ENCODE measurements at regions not wholly inside any gene's neighbourhood (a gene's known extent, or its start where the extent isn't known, plus 50 kb on each side); places are given as distances from the start of the nearest gene placed in this dataset.

DNA sequence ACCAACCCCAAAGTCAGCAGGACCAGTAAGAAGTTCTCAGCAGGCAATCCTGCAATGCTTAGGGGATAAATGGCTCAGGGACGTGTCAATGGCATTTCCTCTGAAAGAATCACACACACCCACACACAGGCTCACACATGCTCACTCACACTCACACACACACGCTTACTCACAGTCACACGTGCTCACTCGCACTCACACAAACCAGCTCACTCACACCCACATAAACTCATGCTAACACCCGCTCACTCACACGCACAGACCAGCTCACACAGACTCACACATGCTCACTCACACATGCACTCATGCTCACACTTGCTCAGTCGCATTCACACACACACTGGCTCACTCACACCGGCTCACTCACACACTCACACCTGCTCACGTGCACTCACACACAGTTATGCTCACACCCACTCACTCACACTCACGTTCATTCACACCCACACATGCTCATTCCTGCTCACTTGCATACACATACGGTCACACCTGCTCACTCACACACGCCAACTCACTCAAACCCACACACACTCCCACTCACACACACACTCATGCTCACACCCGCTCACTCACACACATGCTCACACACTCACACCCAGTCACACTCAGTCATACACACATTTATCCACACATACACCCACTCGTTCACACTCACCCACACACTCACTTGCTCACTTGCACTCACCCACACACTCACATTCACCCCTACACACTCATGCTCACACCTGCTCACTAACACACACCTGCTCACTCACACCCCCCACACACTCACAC is 436.8 kb downstream of the BCL11B start:
- no peak for DNase-seq

DNA sequence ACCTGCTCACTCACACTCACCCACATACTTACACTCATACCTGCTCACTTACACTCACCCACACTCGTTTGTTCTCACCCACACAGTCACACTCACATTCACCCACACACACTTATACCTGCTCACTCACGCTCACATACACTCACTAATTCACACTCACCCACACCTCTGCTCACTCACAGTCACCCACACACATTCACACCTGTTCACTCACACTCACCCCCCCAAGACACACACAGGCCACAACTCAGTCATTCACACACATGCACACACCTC is 436.2 kb downstream of the BCL11B start:
- no peak for DNase-seq

DNA sequence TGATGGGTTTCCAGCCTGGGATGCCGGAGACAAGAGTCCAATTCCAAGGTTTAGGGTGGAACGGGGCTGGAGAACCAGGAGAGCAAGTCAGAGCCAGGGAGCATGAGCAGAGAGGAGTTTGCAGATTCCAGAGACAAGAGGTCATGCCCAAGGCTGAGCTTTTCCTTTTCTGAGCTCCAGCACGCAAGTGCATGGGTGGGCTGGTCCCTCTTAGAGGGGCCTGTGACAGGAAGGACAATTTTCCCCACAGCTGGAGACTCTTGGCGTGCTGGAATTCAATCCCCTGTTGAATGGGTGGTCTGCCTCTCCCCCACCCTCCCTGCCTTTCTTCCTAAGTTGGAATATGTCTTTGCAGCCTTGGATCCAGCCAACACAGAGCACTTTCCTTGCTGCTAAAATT is 431.9 kb downstream of the BCL11B start:
- no peak for DNase-seq

DNA sequence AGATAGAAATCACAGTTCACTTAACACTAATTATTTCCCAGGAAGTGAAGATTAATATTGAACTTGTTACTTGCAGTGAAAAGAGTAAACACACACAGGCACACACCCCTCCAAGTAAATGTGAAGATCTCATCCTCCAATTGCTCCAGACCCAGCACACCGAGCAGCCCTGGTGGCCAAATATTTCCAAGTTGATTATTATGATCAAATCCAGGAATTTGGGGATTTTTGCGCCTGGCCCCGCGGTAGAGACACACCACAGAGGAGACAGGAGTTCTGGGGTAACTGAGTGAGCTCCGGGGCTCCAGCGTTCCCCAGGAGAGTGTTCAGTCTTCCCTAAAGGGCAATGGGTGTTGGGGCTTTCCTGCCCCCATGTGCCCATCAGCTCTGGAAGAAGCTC is 431.5 kb downstream of the BCL11B start:
- no peak for DNase-seq

DNA sequence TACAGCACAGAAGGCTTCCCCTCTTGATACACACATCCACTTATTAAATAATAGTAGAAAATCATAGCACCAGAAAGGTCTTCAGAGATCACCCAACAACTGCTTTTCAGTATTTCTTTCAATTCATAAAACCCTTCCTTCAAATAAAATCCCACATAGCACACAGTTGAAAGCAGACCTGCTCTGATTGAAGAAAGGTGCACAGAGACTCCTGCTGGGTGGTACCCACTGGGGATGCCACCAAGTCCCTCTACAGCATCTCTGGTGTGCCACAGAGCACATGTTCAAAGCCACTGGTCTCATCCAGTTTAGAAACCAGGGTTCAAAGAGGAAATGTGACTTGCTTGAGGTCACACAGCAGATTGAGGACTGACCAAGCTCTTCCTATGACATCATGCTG is 427.5 kb downstream of the BCL11B start:
- no peak for DNase-seq

DNA sequence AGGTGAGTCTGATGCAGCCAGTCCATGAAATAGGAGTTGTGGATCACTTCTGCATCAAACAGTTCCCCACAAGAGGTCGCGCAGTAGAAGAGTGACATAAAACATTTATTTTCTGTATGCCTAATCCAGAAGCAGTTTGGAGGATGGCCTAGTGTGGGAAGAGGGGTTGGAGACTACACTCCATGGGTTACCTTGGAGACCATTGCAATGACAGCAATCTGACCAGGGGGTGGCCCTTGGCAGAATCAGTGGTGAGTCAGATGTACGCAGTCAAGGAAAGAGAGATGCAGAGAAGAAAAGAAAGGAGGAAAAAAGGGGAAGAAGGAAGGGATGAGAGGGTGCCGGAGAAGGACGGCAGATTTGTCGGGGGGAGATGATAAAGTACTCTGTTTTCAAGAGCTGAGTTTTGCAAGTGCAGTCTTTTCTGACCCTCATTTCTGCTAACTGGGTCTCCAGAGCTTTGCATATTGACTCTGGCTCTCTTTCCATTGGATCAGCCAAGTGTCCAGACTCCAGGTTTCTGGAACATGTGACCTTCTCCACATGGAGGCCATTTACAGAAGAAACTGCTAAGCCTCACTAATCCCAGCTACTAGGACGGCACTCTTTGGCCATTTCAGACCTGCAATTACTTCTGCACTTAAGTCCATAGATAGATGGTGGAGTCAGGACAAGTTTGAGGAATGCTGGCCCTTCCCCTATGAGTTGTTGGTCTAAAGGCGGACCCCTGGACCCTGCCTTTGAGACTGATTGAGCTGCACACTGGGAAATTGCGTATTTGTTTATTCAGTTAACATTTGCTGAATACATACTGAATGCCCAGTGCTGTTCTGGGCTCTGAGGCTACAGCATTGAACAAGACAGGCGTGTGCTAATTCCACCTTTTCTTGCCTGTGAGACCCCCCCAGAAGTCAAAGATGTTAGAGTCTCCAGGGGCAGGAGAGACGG is 424.2 kb downstream of the BCL11B start:
- DNase-seq, result no peak

DNA sequence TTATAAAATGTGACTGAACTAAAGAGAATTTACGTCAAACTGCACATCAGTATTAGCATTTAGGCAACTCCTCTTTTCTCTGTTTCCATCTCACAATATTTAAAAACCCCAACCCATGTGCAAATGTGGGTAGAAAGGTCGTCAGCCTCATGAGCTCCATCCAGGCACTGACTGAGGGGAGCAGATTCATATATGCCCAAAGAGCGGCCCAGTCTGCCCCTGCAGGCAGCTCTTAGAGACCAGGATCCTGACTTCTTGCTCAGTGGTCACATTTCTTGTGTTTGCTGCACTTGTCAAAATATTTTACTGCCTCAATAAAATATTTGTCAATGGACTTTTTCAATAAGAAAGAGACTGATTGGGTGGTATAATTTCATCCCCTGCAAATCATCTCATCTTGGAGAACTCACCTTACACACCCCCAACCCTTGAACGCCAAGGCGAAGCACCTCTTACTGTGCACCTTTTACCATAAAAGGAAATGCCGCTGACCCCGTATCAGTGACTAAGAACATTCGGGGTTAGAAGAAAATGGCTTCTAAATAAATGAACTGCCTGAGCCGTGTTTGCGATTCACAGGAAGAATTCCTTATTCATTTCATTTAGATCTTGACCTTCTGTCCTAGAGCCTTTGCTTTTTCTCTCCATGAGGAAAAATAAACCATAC is 418.8 kb downstream of the BCL11B start:
- no peak for DNase-seq

DNA sequence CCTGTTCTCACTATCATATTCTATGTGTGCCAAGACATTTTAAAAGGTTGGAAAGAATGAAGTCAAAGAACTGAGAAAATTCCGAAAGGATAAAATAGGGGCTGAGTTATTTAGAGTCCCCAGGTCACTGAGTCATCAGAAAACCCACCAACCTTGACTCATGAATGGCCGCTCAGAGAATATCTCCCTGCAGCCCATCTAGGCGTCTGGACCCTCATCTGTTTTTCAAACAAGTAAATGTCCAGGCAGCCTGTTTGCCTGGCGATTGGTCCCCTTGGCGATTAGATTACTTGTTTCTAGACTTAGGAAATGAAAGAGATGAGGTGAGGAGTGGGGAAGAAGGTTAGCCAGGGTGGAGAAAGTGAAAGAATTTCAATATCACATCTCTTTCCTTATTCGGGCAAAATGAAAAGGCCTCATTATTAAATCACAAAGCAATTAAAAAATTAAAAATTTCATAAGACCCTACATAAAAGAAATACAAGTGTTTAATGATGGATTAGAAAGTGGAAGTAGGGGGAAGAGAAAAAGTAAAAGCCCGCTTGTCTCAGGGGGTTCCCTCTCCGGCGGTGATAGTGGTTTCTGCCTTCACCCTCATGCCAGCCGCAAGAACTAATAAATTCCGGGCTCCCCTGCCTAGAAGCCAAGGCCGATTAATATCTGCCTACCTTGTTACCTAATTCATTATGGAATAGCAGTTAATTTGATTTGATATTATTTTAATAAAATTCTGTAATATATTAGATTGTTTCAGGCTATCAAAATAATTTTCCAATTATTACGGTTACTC is 415.9 kb downstream of the BCL11B start:
- no peak for DNase-seq

DNA sequence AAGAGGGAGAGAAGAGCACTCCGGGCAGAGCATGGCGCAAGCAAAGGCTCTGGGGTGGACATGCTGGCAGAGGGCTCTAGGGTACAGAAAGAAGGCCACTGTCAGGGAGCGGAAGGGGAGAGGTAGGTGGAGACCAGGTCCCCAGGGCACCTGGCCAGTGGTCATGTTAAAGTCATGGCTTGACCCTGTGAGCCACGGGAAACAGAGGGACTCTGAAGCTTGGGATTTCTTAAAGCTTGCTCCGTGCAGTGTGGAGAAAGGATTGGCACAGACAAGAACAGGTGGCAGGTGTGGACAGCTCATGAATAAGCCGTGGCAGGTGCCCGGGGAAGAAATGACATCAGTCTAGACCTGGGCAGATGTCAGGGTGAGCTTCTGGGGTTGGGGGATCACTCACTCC is 413.8 kb downstream of the BCL11B start:
- DNase-seq, result no peak

DNA sequence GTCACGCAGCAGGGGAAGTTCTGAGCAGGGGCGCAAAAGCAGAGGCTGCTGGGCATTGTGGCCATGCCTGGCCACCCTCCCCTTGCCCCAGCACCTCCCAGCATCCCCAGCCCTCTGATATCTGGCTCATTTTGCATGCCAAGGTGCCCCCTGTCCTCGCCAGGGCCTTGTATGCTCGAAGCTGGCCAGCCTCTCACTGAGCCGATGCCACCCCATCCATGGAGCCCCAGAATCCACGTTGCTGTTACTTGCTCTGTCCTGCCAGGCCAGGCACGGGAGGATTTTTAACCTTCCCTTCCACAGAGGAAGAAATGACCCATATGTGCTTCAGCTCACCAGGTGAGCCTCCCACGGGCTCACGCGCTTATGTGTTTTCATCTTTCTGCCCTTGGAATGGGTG is 413.4 kb downstream of the BCL11B start:
- DNase-seq, result no peak

DNA sequence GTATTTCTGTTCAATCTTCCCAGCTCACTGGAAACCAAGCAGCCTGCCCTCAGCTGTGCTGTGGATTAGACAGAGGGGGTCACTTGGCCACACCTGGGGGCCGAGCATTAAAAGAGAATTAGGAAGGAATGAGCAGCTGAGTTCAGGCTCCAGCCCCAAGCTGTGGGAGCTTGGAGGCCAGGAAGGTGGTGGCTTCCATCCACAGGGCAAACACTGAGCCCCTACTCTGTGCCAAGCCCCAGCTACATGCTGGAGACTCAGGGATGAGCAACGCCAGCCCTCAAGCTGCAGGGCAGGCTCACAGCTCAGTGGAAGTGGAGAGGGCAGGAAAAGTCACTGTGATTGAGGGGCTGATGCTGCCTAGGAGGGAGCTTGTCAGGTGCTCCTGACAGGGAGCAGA is 412.7 kb downstream of the BCL11B start:
- DNase-seq, result no peak

DNA sequence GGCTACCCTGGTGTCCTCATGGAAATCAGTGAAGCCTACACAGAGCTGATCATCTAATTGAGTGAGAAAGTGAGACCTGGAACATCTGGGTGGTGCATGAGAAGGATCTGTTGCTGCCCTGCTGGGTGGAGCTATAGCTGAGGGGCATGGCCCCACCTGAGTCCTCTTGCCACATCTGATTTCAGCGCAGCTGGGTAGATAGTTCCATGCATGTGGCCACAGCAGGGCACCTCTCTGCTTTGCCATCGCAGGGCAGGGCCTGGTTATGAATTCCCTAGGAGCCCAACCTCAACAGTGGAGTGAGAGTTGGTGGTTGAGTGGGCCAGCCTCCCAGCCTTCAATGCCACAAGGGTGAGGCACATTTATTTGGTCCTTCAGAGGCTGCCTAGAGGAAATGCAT is 407.8 kb downstream of the BCL11B start:
- no peak for DNase-seq

DNA sequence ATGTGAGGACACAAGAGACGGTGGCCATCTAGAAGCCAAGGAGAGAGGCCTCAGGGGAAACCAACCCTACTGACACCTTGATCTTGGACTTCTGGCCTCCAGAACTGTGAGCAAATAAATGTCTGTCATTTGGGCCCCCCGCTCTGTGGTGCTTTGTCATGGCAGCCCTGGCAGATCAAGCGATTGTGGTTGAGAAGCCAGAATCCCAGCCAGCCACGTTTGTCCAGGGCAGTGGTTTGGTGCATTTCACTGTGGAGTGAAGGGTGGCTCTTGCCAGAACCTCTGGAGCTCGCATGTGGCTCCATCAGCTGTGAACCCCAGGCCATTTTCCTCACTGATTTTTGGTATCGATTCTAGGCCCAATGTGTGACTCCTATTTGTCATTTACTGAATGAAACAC is 404.9 kb downstream of the BCL11B start:
- DNase-seq, result no peak

DNA sequence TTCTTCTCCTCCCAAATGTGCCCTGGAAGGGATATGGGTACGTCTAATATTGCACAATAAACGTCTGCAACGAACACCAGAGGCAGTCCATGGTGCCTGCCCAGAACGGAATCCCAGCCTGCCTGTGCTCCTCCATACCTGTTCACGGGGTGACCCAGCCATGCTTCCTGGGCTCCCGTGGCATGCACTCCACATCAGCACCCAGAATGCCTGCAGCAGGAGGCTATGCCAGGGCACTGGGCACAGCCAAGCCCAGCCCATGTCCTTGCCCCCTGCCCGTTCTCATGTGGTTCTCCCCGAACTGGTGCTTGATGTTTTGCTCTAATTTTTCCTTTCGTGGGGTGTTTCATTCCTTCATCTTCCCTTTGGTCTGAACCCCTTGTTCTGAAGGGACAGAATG is 404.3 kb downstream of the BCL11B start:
- DNase-seq, result no peak

DNA sequence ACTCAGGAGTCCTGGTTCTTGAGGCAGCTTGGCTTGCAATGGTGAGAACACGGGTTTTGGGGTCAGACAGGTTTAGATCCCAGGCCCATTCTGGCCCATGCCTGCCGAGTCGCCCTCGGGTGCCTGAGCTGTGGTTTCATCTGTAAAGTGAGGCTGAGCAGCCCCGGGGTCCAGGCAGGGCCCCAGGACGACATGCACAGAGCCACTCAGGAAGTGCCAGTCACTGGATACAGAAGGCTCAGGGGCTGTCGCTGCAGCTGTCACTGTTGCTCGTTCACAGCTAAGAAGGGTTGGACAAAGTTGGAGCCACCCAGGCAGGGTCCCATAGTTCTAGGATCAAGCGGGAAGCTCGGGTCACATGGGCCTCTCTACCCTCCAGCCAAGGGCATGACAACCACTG is 403.1 kb downstream of the BCL11B start:
- no peak for DNase-seq

DNA sequence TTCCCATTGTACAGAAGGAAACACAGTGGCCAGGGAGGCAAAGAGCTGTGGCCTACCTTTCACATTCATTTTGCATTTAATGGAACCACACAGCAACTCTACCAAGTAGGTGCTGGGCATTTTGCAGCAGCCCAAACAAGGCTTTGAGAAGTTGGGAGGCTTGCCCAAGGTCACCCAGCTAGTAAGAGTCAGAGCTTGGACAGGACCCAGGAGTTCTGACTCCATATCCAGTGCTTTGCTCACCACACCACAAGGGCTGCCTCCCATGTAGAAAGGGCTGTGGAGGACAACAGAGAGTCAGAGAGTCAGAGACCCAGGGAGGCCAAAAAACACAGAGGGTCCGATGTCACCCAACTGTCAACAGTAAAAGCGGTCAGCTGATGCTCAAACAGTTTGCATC is 400.2 kb downstream of the BCL11B start:
- no peak for DNase-seq

DNA sequence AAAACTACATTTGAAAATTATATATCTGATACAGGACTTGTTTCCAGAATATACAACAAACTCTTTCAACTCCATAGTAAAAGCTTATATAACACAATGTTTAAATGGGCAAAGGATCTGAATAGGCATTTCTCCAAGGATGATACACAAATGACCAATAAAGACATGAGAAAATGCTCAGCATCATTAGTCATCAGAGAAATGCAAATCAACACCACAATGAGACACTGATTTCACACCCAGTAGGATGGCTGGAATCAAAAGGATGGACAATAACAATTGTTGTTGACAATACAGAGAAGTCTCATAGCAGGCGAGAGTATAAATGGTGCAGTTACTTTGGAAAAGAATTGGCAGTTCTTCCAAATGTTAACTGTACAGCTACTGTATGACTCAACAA is 394.9 kb downstream of the BCL11B start:
- DNase-seq, result no peak

DNA sequence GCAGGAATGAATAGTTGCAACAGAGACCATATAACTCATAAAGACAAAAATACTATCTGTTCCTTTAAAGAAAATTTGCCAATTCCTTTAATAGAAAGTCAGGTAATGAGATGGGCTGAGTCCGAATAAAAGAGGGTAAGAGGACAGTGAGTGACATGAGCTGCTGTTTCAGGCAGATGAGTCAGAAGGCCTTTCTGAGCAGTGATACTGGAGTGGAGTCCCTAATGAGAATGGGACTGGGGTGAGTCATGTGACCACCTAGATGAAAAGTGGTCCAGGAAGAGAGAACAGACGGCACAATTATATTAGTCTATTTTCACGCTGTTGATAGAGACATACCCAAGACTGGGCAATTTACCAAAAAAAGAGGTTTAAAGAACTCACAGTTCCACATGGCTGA is 393.7 kb downstream of the BCL11B start:
- no peak for DNase-seq

DNA sequence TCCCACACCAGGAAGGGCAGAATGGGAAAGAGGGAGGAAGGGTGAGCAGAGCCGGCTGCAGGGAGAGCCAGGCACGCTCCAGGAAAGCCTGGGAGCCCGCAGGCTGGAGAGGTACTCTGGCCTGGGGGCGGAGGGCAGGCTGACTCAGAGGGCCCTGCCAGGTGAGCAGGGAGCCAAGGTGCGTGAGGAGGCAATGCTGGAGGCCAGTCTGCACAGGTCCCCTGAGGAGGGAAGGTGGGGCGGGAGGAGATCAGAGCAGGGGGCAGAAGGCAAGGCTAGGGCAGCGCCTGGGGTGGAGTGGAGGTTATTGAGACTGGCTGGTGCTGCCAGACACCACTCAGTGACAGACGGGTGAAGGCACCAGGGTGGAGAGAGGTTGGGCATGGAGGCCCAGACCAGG is 385.0 kb downstream of the BCL11B start:
- DNase-seq, result no peak

DNA sequence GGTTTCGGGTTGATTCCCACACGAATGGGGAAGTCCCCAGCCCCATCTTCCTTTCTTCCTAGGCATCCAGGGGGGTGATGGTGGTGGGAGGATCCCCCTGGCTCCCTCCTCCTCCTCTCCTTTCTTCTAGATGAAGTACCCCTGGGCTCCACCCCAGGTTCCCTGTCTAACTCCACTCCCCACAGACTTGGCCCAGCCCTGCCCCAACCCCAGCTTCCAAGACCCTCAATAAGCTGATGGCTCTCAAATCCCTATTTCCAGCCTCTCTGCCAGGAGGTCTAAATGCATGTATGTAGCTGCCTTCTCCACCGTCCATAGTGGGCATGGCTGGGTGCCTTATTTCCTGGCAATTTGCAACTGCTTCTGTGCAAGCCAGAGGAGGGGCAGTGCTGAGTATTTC is 383.7 kb downstream of the BCL11B start:
- no peak for DNase-seq

DNA sequence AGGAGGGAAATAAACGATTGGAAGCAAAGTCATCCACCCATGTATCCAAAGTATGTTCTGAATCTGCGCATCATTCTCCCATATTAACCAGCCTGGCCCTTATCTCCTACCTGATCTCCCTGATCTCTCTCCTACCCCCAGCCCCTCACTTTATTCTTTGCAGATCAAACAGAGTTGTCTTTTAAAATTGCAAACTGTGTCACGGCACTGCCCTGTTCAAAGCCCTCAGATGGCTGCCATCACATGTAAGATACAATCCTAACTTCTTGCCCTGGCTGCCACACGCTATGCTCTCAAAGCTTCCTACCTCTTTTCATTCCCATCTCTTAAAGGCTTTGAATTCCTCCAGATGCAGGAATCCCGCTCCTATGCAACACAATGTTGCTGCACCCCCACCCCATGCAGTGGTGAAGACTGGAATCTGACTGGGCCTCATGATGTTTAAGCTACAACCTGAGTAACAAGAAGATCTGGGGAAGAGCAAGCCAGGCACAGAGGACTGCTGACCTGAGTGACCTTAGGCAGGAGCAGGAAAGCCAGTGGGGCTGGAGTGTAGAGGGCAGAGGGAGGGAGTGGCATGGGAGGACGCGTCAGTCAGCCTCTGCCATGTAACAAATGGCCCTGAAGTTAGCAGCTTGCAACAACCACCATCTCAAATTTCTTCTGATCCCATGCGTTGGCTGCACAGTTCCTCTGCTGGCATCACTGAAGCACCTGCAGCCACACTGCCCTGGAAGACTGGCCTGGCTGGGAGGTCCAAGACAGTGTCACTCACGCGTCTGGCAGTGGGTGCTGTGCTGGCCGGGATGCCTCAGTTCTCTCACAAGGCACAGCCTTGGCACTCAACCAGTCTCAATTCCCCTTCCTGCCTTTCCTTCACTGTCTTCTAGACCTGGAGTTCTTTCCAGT is 382.8 kb downstream of the BCL11B start:
- no peak for DNase-seq

DNA sequence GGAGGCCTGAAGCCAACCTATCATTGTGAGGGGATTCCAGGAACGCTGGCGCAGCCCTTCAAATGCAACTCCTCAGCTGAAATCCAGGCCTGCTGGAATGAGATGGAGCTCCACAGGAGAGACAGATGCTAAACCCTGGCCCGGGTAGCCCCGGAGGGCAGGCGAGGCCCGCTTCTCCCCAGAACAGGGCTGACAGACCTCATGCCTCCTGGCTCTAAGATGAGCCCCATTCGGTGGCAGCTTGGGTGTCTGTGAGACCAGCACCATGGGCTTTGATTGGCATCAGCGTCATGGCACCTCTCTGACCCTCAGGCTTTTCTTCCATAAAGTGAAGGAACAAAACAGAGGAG is 382.2 kb downstream of the BCL11B start:
- DNase-seq, result no peak
